BE2C (cell line): ENCODE measurements at regions not wholly inside any gene's neighbourhood (a gene's known extent, or its start where the extent isn't known, plus 50 kb on each side); places are given as distances from the start of the nearest gene placed in this dataset.
A peak's percentile ranks its signal among the peaks of the same experiment; 100 is the strongest.

Source experiments
- DNase-seq: peaks from one replicate; pipeline ENCODE4 v3.0.0-alpha.2; 2020
- H3K27me3 ChIP-seq: fragments of 250-450 bp; sonication (Bioruptor Pico); 2 replicates; pipeline ENCODE4 v1.5.1; 2020; ENCODE audit warnings: mild to moderate bottlenecking
- H3K36me3 ChIP-seq: fragments of 250-450 bp; sonication (Bioruptor Pico); 2 replicates; pipeline ENCODE4 v1.5.1; 2020; ENCODE audit warnings: mild to moderate bottlenecking
- H3K4me1 ChIP-seq: fragments of 250-450 bp; sonication (Bioruptor Pico); 2 replicates; pipeline ENCODE4 v1.5.1; 2020
- H3K4me3 ChIP-seq: 2 replicates; pipeline ENCODE4 v1.5.1; 2011; ENCODE audit warnings: low read depth, low read length
- H3K9me3 ChIP-seq: fragments of 250-450 bp; sonication (Bioruptor Pico); 2 replicates; pipeline ENCODE4 v1.5.1; 2020
- CTCF ChIP-seq: IDR thresholded peaks from 2 replicates; pipeline ENCODE4 v1.5.1; 2012; ENCODE audit warnings: mild to moderate bottlenecking, low read depth, low read length

DNA sequence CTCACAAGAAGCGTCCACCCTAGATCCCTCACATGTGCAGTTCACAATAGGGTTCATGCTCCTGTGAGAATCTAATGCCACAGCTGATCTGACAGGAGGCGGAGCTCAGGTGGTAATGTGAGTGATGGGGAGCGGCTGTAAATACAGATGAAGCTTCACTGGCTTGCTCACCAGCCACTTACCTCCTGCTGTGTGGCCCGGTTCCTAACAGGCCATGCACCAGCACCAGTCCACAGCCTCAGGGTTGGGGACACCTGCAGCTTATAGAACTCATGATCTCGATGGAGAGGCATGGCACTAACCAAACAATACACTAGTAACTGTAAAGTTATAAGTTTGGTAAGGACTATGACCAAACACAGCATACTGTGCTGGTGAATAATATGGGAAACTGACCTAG lies 368.0 kb upstream of the CDH5 start:
- no peaks in the 10 kb centered on the region for H3K9me3 ChIP-seq
- no peaks in the 10 kb centered on the region for H3K27me3 ChIP-seq
- H3K4me1 ChIP-seq = no peaks in the 10 kb centered on the region
- no peak for TF ChIP-seq CTCF
- H3K4me3 ChIP-seq = no peak overlapping the region
- no peak for DNase-seq
- no peaks in the 10 kb centered on the region for H3K36me3 ChIP-seq

GRCh38 chr16:65994291-65994690 lies 372.2 kb upstream of the CDH5 start:
- no peak for DNase-seq
- Histone ChIP-seq H3K4me1 (no peaks in the 10 kb centered on the region), H3K36me3 (no peaks in the 10 kb centered on the region), H3K27me3 (no peaks in the 10 kb centered on the region), H3K4me3 (no peak overlapping the region), H3K9me3 (no peaks in the 10 kb centered on the region)
- TF ChIP-seq CTCF = no peak

DNA sequence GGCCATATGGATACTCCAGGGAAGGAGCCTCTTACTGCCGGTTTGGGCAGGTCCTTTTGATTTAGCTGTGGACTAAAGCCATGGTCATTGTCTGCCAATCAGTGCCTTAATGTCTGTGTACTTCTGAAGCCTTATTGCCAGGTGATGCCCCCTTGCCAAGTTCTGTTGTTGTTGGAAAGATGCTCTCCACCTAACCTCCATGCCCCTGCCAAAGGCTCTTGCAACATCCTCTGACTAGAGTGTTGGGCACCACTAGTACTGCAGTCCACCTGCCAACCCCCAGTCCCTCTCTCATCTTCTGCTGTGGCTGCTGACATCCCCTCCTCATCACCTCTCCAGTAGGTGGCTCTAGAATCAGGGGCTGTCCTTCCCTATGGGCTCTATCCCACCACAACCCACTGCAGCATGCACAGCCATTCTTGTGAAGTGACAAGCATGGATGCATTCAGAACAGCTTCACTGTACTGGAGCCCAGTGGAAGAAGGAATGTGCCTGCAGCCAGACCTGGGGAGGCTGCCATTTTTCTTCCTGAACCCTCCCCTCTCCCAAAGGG lies 375.3 kb upstream of the CDH5 start:
- no peaks in the 10 kb centered on the region for H3K9me3 ChIP-seq
- no peak overlapping the region for H3K4me3 ChIP-seq
- H3K4me1 ChIP-seq = no peaks in the 10 kb centered on the region
- no peaks in the 10 kb centered on the region for H3K36me3 ChIP-seq
- H3K27me3 ChIP-seq = no peaks in the 10 kb centered on the region
- peak; percentile 23; the same call in 1 of the 2 replicates for TF ChIP-seq CTCF
- no peak for DNase-seq

GRCh38 chr16:65989861-65990604 lies 376.5 kb upstream of the CDH5 start:
- TF ChIP-seq CTCF = no peak
- Histone ChIP-seq H3K36me3 (no peaks in the 10 kb centered on the region), H3K27me3 (no peaks in the 10 kb centered on the region), H3K9me3 (no peaks in the 10 kb centered on the region), H3K4me1 (no peaks in the 10 kb centered on the region), H3K4me3 (no peak overlapping the region)
- no peak for DNase-seq

GRCh38 chr16:65988024-65988595 lies 378.4 kb upstream of the CDH5 start:
- Histone ChIP-seq H3K4me1 (no peaks in the 10 kb centered on the region), H3K27me3 (no peaks in the 10 kb centered on the region), H3K4me3 (no peak overlapping the region), H3K36me3 (no peaks in the 10 kb centered on the region), H3K9me3 (no peaks in the 10 kb centered on the region)
- no peak for DNase-seq
- no peak for TF ChIP-seq CTCF

DNA sequence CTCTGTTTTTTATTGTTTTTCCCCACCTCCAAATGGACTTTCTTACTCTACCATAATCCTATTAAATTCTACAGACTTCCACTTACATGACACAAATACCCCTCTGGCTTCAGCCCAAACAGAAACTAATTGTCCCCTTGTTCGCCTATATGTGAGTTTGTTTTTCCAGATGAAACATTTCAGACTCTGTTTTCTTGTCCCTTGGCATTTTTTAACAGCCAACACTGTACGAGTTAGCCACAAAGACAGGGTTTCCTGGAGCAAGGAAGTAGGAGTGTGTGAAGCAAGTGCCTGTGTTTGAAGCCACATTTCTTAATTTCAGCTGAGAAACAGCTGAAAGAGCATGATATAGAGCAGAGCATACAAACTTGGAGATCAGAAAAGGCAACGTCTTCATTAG lies 382.2 kb upstream of the CDH5 start:
- Histone ChIP-seq H3K36me3 (no peaks in the 10 kb centered on the region), H3K4me1 (no peaks in the 10 kb centered on the region), H3K27me3 (no peaks in the 10 kb centered on the region), H3K4me3 (no peak overlapping the region), H3K9me3 (no peaks in the 10 kb centered on the region)
- no peak for TF ChIP-seq CTCF
- no peak for DNase-seq
